BJ (cell line): ENCODE measurements at regions not wholly inside any gene's neighbourhood (a gene's known extent, or its start where the extent isn't known, plus 50 kb on each side); places are given as distances from the start of the nearest gene placed in this dataset.

Experiments
- CTCF ChIA-PET: fragments of 350-600 bp; formaldehyde crosslinking; extraction: SDS; loops from one replicate; lab custom pipeline; 2021; ENCODE audit warnings: antibody characterized with exemption, inconsistent platforms; lab: Yijun Ruan, JAX
- POLR2A ChIA-PET: fragments of 300-600 bp; sonication (Branson Sonifier 250); formaldehyde crosslinking; extraction: SDS; loops from one replicate; lab custom pipeline; 2021; ENCODE audit warnings: antibody characterized with exemption; lab: Charles Lee
- DNase-seq: peaks from one replicate; pipeline ENCODE4 v3.0.0-alpha.2; 2011; ENCODE audit warnings: low read depth
- H3K27me3 ChIP-seq: 2 replicates; pipeline ENCODE4 v1.6.0; 2011; ENCODE audit warnings: low read length; ENCODE audit not compliant: control insufficient read depth, insufficient read depth
- H3K36me3 ChIP-seq: 2 replicates; pipeline ENCODE4 v1.5.1; 2011; ENCODE audit warnings: low read length; ENCODE audit not compliant: control insufficient read depth, insufficient read depth
- H3K4me3 ChIP-seq: 2 replicates; pipeline ENCODE4 v1.5.1; 2011; ENCODE audit warnings: low read depth, mild to moderate bottlenecking, control low read depth, low read length
- CTCF ChIP-seq: IDR thresholded peaks from 2 replicates; pipeline ENCODE4 v1.5.1; 2011; ENCODE audit warnings: low read depth, mild to moderate bottlenecking, control low read depth, inconsistent platforms, low read length, moderate library complexity; ENCODE audit not compliant: insufficient read depth

GRCh38 chr1:47521034-47521881, 83.4 kb downstream of the FOXD2 start:
- Histone ChIP-seq H3K4me3 (no peak overlapping the region), H3K27me3 (peaks cover 3% of the 10 kb centered on the region), H3K36me3 (no peaks in the 10 kb centered on the region)
- POLR2A ChIA-PET, result no interaction called here
- no peak for DNase-seq
- no peak for TF ChIP-seq CTCF
- CTCF ChIA-PET, result interaction anchor here (1.5 kb wide), 1 partner anchor 205 kb away, joined by 4 read pairs; no protein-coding TSS in a partner anchor

- no peak for TF ChIP-seq CTCF
- DNase-seq, result no peak
- Histone ChIP-seq H3K27me3 (peaks cover 3% of the 10 kb centered on the region), H3K4me3 (no peak overlapping the region), H3K36me3 (no peaks in the 10 kb centered on the region)
- POLR2A ChIA-PET, result no interaction called here
- CTCF ChIA-PET, result interaction anchor here (1.5 kb wide), 1 partner anchor 203 kb away, joined by 4 read pairs; no protein-coding TSS in a partner anchor
Measured at GRCh38 chr1:47522935-47523834, 85.3 kb downstream of the FOXD2 start.

- Histone ChIP-seq H3K36me3 (no peaks in the 10 kb centered on the region), H3K4me3 (no peak overlapping the region), H3K27me3 (peaks cover 3% of the 10 kb centered on the region)
- POLR2A ChIA-PET, result no interaction called here
- DNase-seq, result no peak
- CTCF ChIA-PET, result no interaction called here
- TF ChIP-seq CTCF, result no peak
Measured at GRCh38 chr1:47523835-47524215, 86.0 kb downstream of the FOXD2 start.

GRCh38 chr1:47524272-47524671, 86.4 kb downstream of the FOXD2 start:
- ChIA-PET CTCF (interaction anchor here (1.0 kb wide), 1 partner anchor 187 kb away, joined by 3 read pairs; no protein-coding TSS in a partner anchor), POLR2A (no interaction called here)
- DNase-seq, result no peak
- TF ChIP-seq CTCF, result no peak
- H3K4me3 ChIP-seq, result no peak overlapping the region
- H3K27me3 ChIP-seq, result peaks cover 3% of the 10 kb centered on the region
- no peaks in the 10 kb centered on the region for H3K36me3 ChIP-seq
